Loucy (cell line): ENCODE measurements at regions not wholly inside any gene's neighbourhood (a gene's known extent, or its start where the extent isn't known, plus 50 kb on each side); places are given as distances from the start of the nearest gene placed in this dataset.

Experiments used
- H2AFZ ChIP-seq: fragments of 200-600 bp; sonication (generic); 2 replicates; pipeline ENCODE4 v1.6.0; 2016; ENCODE audit warnings: antibody characterized with exemption, mild to moderate bottlenecking, low read length, moderate library complexity
- H3F3A ChIP-seq: fragments of 200-600 bp; 2 replicates; pipeline ENCODE4 v1.6.0; 2016; ENCODE audit warnings: antibody characterized with exemption, low read depth, mild to moderate bottlenecking
- H3K27me3 ChIP-seq: fragments of 200-600 bp; sonication (generic); 2 replicates; pipeline ENCODE4 v1.6.1; 2014; ENCODE audit warnings: low read length, mild to moderate bottlenecking; ENCODE audit not compliant: insufficient read depth, poor library complexity, severe bottlenecking
- H3K36me3 ChIP-seq: fragments of 200-600 bp; sonication (generic); 2 replicates; pipeline ENCODE4 v1.6.1; 2016; ENCODE audit warnings: low read length; ENCODE audit not compliant: insufficient read depth
- H3K4me1 ChIP-seq: fragments of 200-600 bp; sonication (generic); 2 replicates; pipeline ENCODE4 v1.5.1; 2014; ENCODE audit warnings: low read length, mild to moderate bottlenecking; ENCODE audit not compliant: insufficient read depth, poor library complexity, severe bottlenecking
- H3K4me2 ChIP-seq: fragments of 200-600 bp; sonication (generic); 2 replicates; pipeline ENCODE4 v1.6.0; 2014; ENCODE audit warnings: antibody characterized with exemption, low read length, low read depth, mild to moderate bottlenecking; ENCODE audit not compliant: poor library complexity, severe bottlenecking
- H3K4me3 ChIP-seq: fragments of 200-600 bp; sonication (generic); 2 replicates; pipeline ENCODE4 v1.5.1; 2014; ENCODE audit warnings: low read length, mild to moderate bottlenecking, mixed read lengths; ENCODE audit not compliant: poor library complexity, severe bottlenecking
- H3K79me2 ChIP-seq: fragments of 200-600 bp; sonication (generic); 2 replicates; pipeline ENCODE4 v1.6.1; 2014; ENCODE audit warnings: low read length; ENCODE audit not compliant: insufficient read depth
- H3K9ac ChIP-seq: fragments of 200-600 bp; sonication (generic); 2 replicates; pipeline ENCODE4 v1.6.0; 2014; ENCODE audit warnings: mild to moderate bottlenecking, low read depth, low read length, moderate library complexity; ENCODE audit not compliant: poor library complexity, severe bottlenecking
- H3K9me2 ChIP-seq: fragments of 200-600 bp; sonication (generic); replicated peaks from 2 replicates; pipeline ENCODE4 v1.6.1; 2016; ENCODE audit warnings: low read depth, low read length, mixed read lengths
- H3K9me3 ChIP-seq: fragments of 200-600 bp; sonication (generic); 2 replicates; pipeline ENCODE4 v1.6.1; 2014; ENCODE audit warnings: mild to moderate bottlenecking, antibody characterized with exemption, low read length, low read depth; ENCODE audit not compliant: insufficient read depth
- H4K20me1 ChIP-seq: fragments of 200-600 bp; sonication (generic); 2 replicates; pipeline ENCODE4 v1.6.0; 2014; ENCODE audit warnings: antibody characterized with exemption, low read length, mild to moderate bottlenecking; ENCODE audit not compliant: insufficient read depth, poor library complexity, severe bottlenecking
- CTCF ChIP-seq: fragments of 200-600 bp; sonication (generic); conservative IDR thresholded peaks from 2 replicates; pipeline ENCODE4 v1.5.1; 2014; ENCODE audit warnings: mild to moderate bottlenecking, antibody characterized with exemption, low read length
- EZH2phosphoT487 ChIP-seq: fragments of 200-600 bp; IDR thresholded peaks from 2 replicates; pipeline ENCODE4 v1.6.1; 2018; ENCODE audit warnings: antibody characterized with exemption, mild to moderate bottlenecking, moderate library complexity, borderline replicate concordance

- no peaks in the 10 kb centered on the region for H4K20me1 ChIP-seq
- H3K4me2 ChIP-seq: no peak overlapping the region
- no peaks in the 10 kb centered on the region for H3K27me3 ChIP-seq
- no peaks in the 10 kb centered on the region for H3F3A ChIP-seq
- H2AFZ ChIP-seq: no peak overlapping the region
- H3K9me2 ChIP-seq: no peaks in the 10 kb centered on the region; the same call in 1 of the 2 replicates
- no peak overlapping the region for H3K9ac ChIP-seq
- H3K4me3 ChIP-seq: no peak overlapping the region
- H3K79me2 ChIP-seq: no peaks in the 10 kb centered on the region
- H3K36me3 ChIP-seq: no peaks in the 10 kb centered on the region
- TF ChIP-seq EZH2phosphoT487: no peak
- TF ChIP-seq CTCF: no peak
- H3K9me3 ChIP-seq: no peaks in the 10 kb centered on the region
- no peaks in the 10 kb centered on the region for H3K4me1 ChIP-seq
Observed at GRCh38 chr11:109667719-109668118, 245.7 kb downstream of the C11orf87 start.

- H3K4me2 ChIP-seq: no peak overlapping the region
- H3K4me3 ChIP-seq: no peak overlapping the region
- H3F3A ChIP-seq: no peaks in the 10 kb centered on the region
- H3K36me3 ChIP-seq: no peaks in the 10 kb centered on the region
- H4K20me1 ChIP-seq: no peaks in the 10 kb centered on the region
- TF ChIP-seq EZH2phosphoT487 (no peak), CTCF (no peak)
- no peaks in the 10 kb centered on the region; the same call in 1 of the 2 replicates for H3K9me2 ChIP-seq
- no peak overlapping the region for H3K9ac ChIP-seq
- no peaks in the 10 kb centered on the region for H3K9me3 ChIP-seq
- no peaks in the 10 kb centered on the region for H3K4me1 ChIP-seq
- no peak overlapping the region for H2AFZ ChIP-seq
- no peaks in the 10 kb centered on the region for H3K27me3 ChIP-seq
- no peaks in the 10 kb centered on the region for H3K79me2 ChIP-seq
Observed at GRCh38 chr11:109668973-109669634, 247.1 kb downstream of the C11orf87 start.

- Histone ChIP-seq H3K4me2 (no peak overlapping the region), H3K36me3 (no peaks in the 10 kb centered on the region)
- no peak for TF ChIP-seq EZH2phosphoT487
Observed at GRCh38 chr11:109677231-109677630, 255.2 kb downstream of the C11orf87 start.

GRCh38 chr11:109677876-109678275 is 255.9 kb downstream of the C11orf87 start:
- Histone ChIP-seq H3K4me1 (no peaks in the 10 kb centered on the region), H4K20me1 (no peaks in the 10 kb centered on the region), H3K9ac (no peak overlapping the region), H3K9me3 (no peaks in the 10 kb centered on the region), H3F3A (no peaks in the 10 kb centered on the region), H3K9me2 (no peaks in the 10 kb centered on the region), H3K36me3 (no peaks in the 10 kb centered on the region), H3K4me3 (no peak overlapping the region), H3K27me3 (no peaks in the 10 kb centered on the region), H3K4me2 (no peak overlapping the region), H3K79me2 (no peaks in the 10 kb centered on the region), H2AFZ (no peak overlapping the region)
- TF ChIP-seq CTCF (no peak), EZH2phosphoT487 (no peak)

More at GRCh38 chr11:109677231-109677630, 255.2 kb downstream of the C11orf87 start:
- Histone ChIP-seq H3K4me1 (no peaks in the 10 kb centered on the region), H3K4me3 (no peak overlapping the region), H3K9me3 (no peaks in the 10 kb centered on the region), H2AFZ (no peak overlapping the region), H3F3A (no peaks in the 10 kb centered on the region), H3K9me2 (no peaks in the 10 kb centered on the region), H3K27me3 (no peaks in the 10 kb centered on the region), H4K20me1 (no peaks in the 10 kb centered on the region), H3K9ac (no peak overlapping the region), H3K79me2 (no peaks in the 10 kb centered on the region)
